ENCODE measurements at regions not wholly inside any gene's neighbourhood (a gene's known extent, or its start where the extent isn't known, plus 50 kb on each side); places are given as distances from the start of the nearest gene placed in this dataset.

DNA sequence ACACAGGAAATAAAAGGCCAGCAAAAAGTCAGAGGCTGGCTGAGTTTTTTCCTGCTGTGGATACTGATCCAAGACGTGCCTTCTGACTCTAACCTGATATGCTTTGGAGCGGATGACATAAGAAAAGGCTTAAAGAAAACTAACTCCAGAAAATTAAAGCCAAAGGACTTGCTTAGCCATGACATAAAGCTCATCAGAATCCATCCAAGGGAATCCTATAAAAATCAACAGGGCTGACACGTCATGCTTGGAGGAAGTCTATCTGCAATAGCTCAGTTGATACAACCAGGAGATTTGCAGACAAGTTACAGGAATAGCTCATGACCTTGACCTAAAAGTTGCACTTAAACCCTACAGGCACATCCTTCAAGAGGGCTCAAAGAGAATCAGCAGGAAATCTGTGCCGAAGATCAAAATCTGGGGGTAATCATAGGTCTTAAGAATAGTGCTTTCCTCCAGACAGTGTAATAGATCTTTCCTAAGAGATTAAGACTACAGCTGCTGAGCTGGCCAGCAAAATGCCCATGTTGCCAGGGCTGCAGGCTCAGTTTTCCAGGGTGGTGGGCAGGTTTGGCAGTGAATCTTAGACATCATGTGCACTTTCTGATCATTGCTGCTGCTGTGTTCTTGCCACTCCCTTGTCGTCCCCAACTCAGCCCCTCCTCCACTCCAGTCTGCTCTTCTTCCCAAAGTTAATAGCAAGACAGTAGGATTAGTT lies 111.5 kb upstream of the SVIL start:
- ChIA-PET CTCF (ENCODE audit: low intra/inter-chr PET ratio, low total read pairs) (no interaction called here), POLR2A (no interaction called here)
- intact Hi-C loops (cut with micrococcal nuclease; ENCODE audit: unreplicated experiment) (no loop called here), in situ Hi-C loops (cut with HindIII; ENCODE audit: extremely low pct_ligation_motif_present, low pct_unique_long_range_greater_than_20kb) (no loop called here)
- WGBS (ENCODE audit: low lambda C conversion rate): 41% methylated on average over 5 of the region's 5 CpGs
- no peaks in the 10 kb centered on the region for H3K9me3 ChIP-seq (ENCODE audit: low read length)
- H3K79me2 ChIP-seq (ENCODE audit: insufficient read depth, low read length): no peaks in the 10 kb centered on the region
- H2AFZ ChIP-seq (ENCODE audit: low read length): no peak overlapping the region
- H3K9ac ChIP-seq (ENCODE audit: insufficient read depth, low read depth, low read length): no peak overlapping the region
- H3K4me2 ChIP-seq (ENCODE audit: low read depth, low read length): no peak overlapping the region
- BruUV-seq (replicated peaks): no TSS peak
- no peak for TF ChIP-seq GABPA (IDR thresholded peaks at IDR 0.05; ENCODE audit: low read depth, low read length)
- TF ChIP-seq GABPA (CRISPR knock-in tag; IDR thresholded peaks at IDR 0.05; ENCODE audit: low read depth): no peak
- TF ChIP-seq, protein P1, sequence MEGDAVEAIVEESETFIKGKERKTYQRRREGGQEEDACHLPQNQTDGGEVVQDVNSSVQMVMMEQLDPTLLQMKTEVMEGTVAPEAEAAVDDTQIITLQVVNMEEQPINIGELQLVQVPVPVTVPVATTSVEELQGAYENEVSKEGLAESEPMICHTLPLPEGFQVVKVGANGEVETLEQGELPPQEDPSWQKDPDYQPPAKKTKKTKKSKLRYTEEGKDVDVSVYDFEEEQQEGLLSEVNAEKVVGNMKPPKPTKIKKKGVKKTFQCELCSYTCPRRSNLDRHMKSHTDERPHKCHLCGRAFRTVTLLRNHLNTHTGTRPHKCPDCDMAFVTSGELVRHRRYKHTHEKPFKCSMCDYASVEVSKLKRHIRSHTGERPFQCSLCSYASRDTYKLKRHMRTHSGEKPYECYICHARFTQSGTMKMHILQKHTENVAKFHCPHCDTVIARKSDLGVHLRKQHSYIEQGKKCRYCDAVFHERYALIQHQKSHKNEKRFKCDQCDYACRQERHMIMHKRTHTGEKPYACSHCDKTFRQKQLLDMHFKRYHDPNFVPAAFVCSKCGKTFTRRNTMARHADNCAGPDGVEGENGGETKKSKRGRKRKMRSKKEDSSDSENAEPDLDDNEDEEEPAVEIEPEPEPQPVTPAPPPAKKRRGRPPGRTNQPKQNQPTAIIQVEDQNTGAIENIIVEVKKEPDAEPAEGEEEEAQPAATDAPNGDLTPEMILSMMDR (CRISPR knock-in tag; IDR thresholded peaks at IDR 0.05): no peak
- TF ChIP-seq ZNF777 (CRISPR knock-in tag; IDR thresholded peaks at IDR 0.05): no peak
- TF ChIP-seq ZNF75D (CRISPR knock-in tag; IDR thresholded peaks at IDR 0.05; ENCODE audit: borderline replicate concordance): no peak
- no peak for TF ChIP-seq ZNF773 (CRISPR knock-in tag; IDR thresholded peaks at IDR 0.05; ENCODE audit: borderline replicate concordance)
- no peak for TF ChIP-seq SKI (IDR thresholded peaks at IDR 0.05; ENCODE audit: partially characterized antibody)
- no peak for TF ChIP-seq ZNF350 (CRISPR knock-in tag; IDR thresholded peaks at IDR 0.05; ENCODE audit: borderline replicate concordance, low read depth)
- no peak for TF ChIP-seq HDAC2 (CRISPR knock-in tag; IDR thresholded peaks at IDR 0.05)
- TF ChIP-seq MTF2 (CRISPR knock-in tag; IDR thresholded peaks at IDR 0.05; ENCODE audit: borderline replicate concordance): no peak
- TF ChIP-seq ZNF788 (CRISPR knock-in tag; IDR thresholded peaks at IDR 0.05; ENCODE audit: borderline replicate concordance): no peak
- TF ChIP-seq POGZ (CRISPR knock-in tag; IDR thresholded peaks at IDR 0.05): no peak
- no peak for TF ChIP-seq ISX (CRISPR knock-in tag; conservative IDR thresholded peaks at IDR 0.05)
- TF ChIP-seq, protein P2, sequence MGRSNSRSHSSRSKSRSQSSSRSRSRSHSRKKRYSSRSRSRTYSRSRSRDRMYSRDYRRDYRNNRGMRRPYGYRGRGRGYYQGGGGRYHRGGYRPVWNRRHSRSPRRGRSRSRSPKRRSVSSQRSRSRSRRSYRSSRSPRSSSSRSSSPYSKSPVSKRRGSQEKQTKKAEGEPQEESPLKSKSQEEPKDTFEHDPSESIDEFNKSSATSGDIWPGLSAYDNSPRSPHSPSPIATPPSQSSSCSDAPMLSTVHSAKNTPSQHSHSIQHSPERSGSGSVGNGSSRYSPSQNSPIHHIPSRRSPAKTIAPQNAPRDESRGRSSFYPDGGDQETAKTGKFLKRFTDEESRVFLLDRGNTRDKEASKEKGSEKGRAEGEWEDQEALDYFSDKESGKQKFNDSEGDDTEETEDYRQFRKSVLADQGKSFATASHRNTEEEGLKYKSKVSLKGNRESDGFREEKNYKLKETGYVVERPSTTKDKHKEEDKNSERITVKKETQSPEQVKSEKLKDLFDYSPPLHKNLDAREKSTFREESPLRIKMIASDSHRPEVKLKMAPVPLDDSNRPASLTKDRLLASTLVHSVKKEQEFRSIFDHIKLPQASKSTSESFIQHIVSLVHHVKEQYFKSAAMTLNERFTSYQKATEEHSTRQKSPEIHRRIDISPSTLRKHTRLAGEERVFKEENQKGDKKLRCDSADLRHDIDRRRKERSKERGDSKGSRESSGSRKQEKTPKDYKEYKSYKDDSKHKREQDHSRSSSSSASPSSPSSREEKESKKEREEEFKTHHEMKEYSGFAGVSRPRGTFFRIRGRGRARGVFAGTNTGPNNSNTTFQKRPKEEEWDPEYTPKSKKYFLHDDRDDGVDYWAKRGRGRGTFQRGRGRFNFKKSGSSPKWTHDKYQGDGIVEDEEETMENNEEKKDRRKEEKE (IDR thresholded peaks at IDR 0.05): no peak
- no peak for TF ChIP-seq ZNF607 (CRISPR knock-in tag; IDR thresholded peaks at IDR 0.05; ENCODE audit: borderline replicate concordance)
- FAIRE-seq: no peak
- H3K36me3 ChIP-seq (replicated peaks in 1 of 2; ENCODE audit: control insufficient read depth in 1 of 2, insufficient read depth in 2 of 2, low read length in 2 of 2): no peaks in the 10 kb centered on the region
- 0 out of 5 replicates have a peak, but pooled peaks cover 0 to 2% of the 10 kb centered on the region in 2 experiments for H3K27me3 ChIP-seq (ENCODE audit: control insufficient read depth in 1 of 2, insufficient read depth in 2 of 2, low read length in 2 of 2)
- no peak for ATAC-seq
- no peak overlapping the region for H3K4me3 ChIP-seq (replicated peaks in 1 of 3; ENCODE audit: insufficient read depth in 1 of 3, low read depth in 2 of 3, low read length in 3 of 3)
- H3K27ac ChIP-seq (ENCODE audit: extremely low read length, insufficient read depth, low read length): no peak overlapping the region
- H4K20me1 ChIP-seq (ENCODE audit: insufficient read depth, low read length): no peaks in the 10 kb centered on the region
- H3K4me1 ChIP-seq (ENCODE audit: insufficient read depth, low read length): no peaks in the 10 kb centered on the region
- DNase-seq (ENCODE audit: low spot score): no peak
